ENCODE measurements at regions not wholly inside any gene's neighbourhood (a gene's known extent, or its start where the extent isn't known, plus 50 kb on each side); places are given as distances from the start of the nearest gene placed in this dataset.

- Histone ChIP-seq H3K27ac (ENCODE audit: low read length) (no peak overlapping the region), H2AFZ (ENCODE audit: low read depth, low read length) (no peak overlapping the region), H3K27me3 (ENCODE audit: insufficient read depth, low read length, poor library complexity) (no peaks in the 10 kb centered on the region), H4K20me1 (ENCODE audit: insufficient read depth, low read length) (no peaks in the 10 kb centered on the region), H3K9me3 (ENCODE audit: insufficient read depth, low read length, severe bottlenecking) (no peaks in the 10 kb centered on the region), H3K4me3 (ENCODE audit: low read depth in 1 of 2, low read length in 2 of 2) (no peak overlapping the region), H3K4me2 (ENCODE audit: insufficient read depth, low read length) (no peak overlapping the region), H3K4me1 (ENCODE audit: insufficient read depth, low read length) (no peaks in the 10 kb centered on the region), H3K36me3 (ENCODE audit: insufficient read depth, low read length) (no peaks in the 10 kb centered on the region), H3K79me2 (ENCODE audit: insufficient read depth, low read length) (no peaks in the 10 kb centered on the region), H3K9ac (ENCODE audit: low read depth, low read length) (no peak overlapping the region)
- TF ChIP-seq CTCF (IDR thresholded peaks at IDR 0.05; ENCODE audit: borderline replicate concordance, extremely low read depth, low read length, poor library complexity, severe bottlenecking), result no peak
- no peak for TF ChIP-seq EZH2 (IDR thresholded peaks at IDR 0.05; ENCODE audit: borderline replicate concordance, low read depth, low read length, severe bottlenecking)
- DNase-seq (no peak), ATAC-seq (ENCODE audit: insufficient read depth, low read depth) (no peak)
Measured at GRCh38 chr5:29649321-29649720, 1544.2 kb upstream of the CDH6 start.

GRCh38 chr5:29642601-29643000, 1550.9 kb upstream of the CDH6 start:
- no peak overlapping the region for H2AFZ ChIP-seq (ENCODE audit: low read depth, low read length)
- no peaks in the 10 kb centered on the region for H3K36me3 ChIP-seq (ENCODE audit: insufficient read depth, low read length)
- H3K9me3 ChIP-seq (ENCODE audit: insufficient read depth, low read length, severe bottlenecking), result no peaks in the 10 kb centered on the region
- DNase-seq (no peak), ATAC-seq (ENCODE audit: insufficient read depth, low read depth) (no peak)
- no peak overlapping the region for H3K4me3 ChIP-seq (ENCODE audit: low read depth in 1 of 2, low read length in 2 of 2)
- no peaks in the 10 kb centered on the region for H3K4me1 ChIP-seq (ENCODE audit: insufficient read depth, low read length)
- H3K27me3 ChIP-seq (ENCODE audit: insufficient read depth, low read length, poor library complexity), result no peaks in the 10 kb centered on the region
- no peak overlapping the region for H3K9ac ChIP-seq (ENCODE audit: low read depth, low read length)
- H3K27ac ChIP-seq (ENCODE audit: low read length), result no peak overlapping the region
- TF ChIP-seq EZH2 (IDR thresholded peaks at IDR 0.05; ENCODE audit: borderline replicate concordance, low read depth, low read length, severe bottlenecking) (no peak), CTCF (IDR thresholded peaks at IDR 0.05; ENCODE audit: borderline replicate concordance, extremely low read depth, low read length, poor library complexity, severe bottlenecking) (no peak)
- no peaks in the 10 kb centered on the region for H4K20me1 ChIP-seq (ENCODE audit: insufficient read depth, low read length)
- no peak overlapping the region for H3K4me2 ChIP-seq (ENCODE audit: insufficient read depth, low read length)
- no peaks in the 10 kb centered on the region for H3K79me2 ChIP-seq (ENCODE audit: insufficient read depth, low read length)

- H3K4me2 ChIP-seq (ENCODE audit: insufficient read depth, low read length), result no peak overlapping the region
- no peak for DNase-seq
Measured at GRCh38 chr5:29614206-29614605, 1579.3 kb upstream of the CDH6 start.

More at GRCh38 chr5:29614206-29614605, 1579.3 kb upstream of the CDH6 start:
- Histone ChIP-seq H3K27ac (ENCODE audit: low read length) (no peak overlapping the region), H3K27me3 (ENCODE audit: insufficient read depth, low read length, poor library complexity) (no peaks in the 10 kb centered on the region), H4K20me1 (ENCODE audit: insufficient read depth, low read length) (no peaks in the 10 kb centered on the region), H3K4me1 (ENCODE audit: insufficient read depth, low read length) (no peaks in the 10 kb centered on the region), H2AFZ (ENCODE audit: low read depth, low read length) (no peak overlapping the region), H3K36me3 (ENCODE audit: insufficient read depth, low read length) (no peaks in the 10 kb centered on the region), H3K4me3 (ENCODE audit: low read depth in 1 of 2, low read length in 2 of 2) (no peak overlapping the region), H3K9ac (ENCODE audit: low read depth, low read length) (no peak overlapping the region), H3K79me2 (ENCODE audit: insufficient read depth, low read length) (no peaks in the 10 kb centered on the region), H3K9me3 (ENCODE audit: insufficient read depth, low read length, severe bottlenecking) (no peaks in the 10 kb centered on the region)
- ATAC-seq (ENCODE audit: insufficient read depth, low read depth), result no peak
- no peak for TF ChIP-seq EZH2 (IDR thresholded peaks at IDR 0.05; ENCODE audit: borderline replicate concordance, low read depth, low read length, severe bottlenecking)
- TF ChIP-seq CTCF (IDR thresholded peaks at IDR 0.05; ENCODE audit: borderline replicate concordance, extremely low read depth, low read length, poor library complexity, severe bottlenecking), result no peak

Measured in DND-41 (cell line).